ENCODE measurements at regions not wholly inside any gene's neighbourhood (a gene's known extent, or its start where the extent isn't known, plus 50 kb on each side); places are given as distances from the start of the nearest gene placed in this dataset.

DNA sequence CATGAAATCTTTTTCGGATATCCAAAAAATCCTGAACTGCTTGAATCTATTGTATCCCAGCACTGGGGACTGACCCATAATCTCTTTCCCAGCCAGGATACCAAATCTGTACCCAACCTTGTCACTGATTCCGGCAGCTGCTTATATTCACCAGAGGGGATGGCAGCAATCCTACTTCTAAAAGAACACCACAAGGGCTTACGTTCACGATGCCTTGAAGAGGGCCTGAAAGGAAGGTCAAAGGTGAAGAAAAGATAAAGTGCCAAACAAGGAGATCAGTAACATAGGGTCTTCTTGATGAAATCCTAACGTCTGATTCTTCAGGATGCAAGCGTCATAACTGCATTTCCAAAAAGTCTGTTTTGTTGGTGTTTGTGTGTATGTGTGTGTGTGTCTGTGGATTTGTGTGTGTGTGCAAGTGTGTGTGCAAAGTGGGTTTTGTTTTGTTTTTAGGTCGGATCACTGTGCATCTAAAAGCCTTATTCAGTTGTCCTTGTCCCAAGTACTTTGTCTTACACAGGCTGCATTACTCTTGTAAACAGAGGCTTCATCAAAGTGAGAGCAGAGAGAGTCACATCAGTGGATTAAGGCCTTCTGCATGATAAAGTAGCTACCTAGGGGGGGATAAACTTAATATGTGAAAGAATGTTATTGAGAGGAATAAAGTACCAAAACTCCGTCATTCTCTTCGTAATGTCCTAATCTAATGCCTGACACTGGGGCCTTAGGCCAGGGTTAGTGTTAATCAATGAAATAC lies 179.3 kb downstream of the BARHL2 start:
- no peak for TF ChIP-seq CTCF (IDR thresholded peaks at IDR 0.05; ENCODE audit: insufficient read depth, low read length, severe bottlenecking)
- no peak for FAIRE-seq
- DNase-seq (ENCODE audit: low read depth) = no peak
- Histone ChIP-seq H3K4me3 (ENCODE audit: low read depth, low read length) (no peak overlapping the region), H3K36me3 (ENCODE audit: control insufficient read depth, insufficient read depth, low read length) (no peaks in the 10 kb centered on the region), H3K27me3 (ENCODE audit: control insufficient read depth, insufficient read depth, low read length) (no peaks in the 10 kb centered on the region)

- no peak for FAIRE-seq
- Histone ChIP-seq H3K4me3 (ENCODE audit: low read depth, low read length) (no peak overlapping the region), H3K36me3 (ENCODE audit: control insufficient read depth, insufficient read depth, low read length) (no peaks in the 10 kb centered on the region), H3K27me3 (ENCODE audit: control insufficient read depth, insufficient read depth, low read length) (no peaks in the 10 kb centered on the region)
- TF ChIP-seq CTCF (IDR thresholded peaks at IDR 0.05; ENCODE audit: insufficient read depth, low read length, severe bottlenecking) = no peak
- no peak for DNase-seq (ENCODE audit: low read depth)
These were observed 182.3 kb downstream of the BARHL2 start for GRCh38 chr1:90534663-90535295.

DNA sequence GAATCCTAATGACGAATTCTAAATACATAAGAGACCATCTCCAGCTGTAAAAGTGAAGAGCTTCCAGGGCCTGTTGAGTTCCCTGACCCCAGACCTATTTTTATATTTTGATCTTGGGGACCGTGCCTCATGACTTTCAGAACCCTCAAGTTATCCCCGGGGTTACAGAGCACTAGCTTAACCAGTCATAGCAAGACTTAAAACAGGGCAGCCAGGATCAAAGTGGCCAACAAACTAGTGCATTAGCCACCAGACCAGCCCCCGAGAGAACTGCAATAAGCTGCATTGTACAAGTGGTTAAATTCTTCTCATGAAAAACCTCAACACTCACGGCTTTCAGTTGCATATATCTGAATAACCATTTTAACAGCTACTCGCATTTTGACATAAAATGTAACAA lies 183.0 kb downstream of the BARHL2 start:
- H3K4me3 ChIP-seq (ENCODE audit: low read depth, low read length) = no peak overlapping the region
- no peaks in the 10 kb centered on the region for H3K27me3 ChIP-seq (ENCODE audit: control insufficient read depth, insufficient read depth, low read length)
- no peak for FAIRE-seq
- TF ChIP-seq CTCF (IDR thresholded peaks at IDR 0.05; ENCODE audit: insufficient read depth, low read length, severe bottlenecking) = no peak
- no peaks in the 10 kb centered on the region for H3K36me3 ChIP-seq (ENCODE audit: control insufficient read depth, insufficient read depth, low read length)
- no peak for DNase-seq (ENCODE audit: low read depth)

DNA sequence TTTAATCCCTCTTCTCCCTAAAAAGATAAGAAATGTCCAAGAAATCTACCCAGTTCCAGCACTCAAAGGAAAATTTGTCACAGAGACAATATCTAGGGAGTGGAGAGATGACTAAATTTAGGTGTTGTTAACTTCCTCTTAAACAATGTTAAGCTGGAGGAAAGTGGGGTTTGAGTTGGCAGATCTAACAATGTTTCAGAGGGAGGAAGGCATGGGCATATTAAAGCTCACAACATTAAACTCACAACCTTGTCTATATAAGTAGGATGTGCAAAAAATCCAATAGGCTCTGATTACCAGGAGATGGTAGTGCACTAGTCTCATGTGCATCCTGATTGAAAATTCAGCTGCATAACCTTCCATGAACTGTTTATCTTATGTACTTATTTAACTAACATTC lies 190.1 kb downstream of the BARHL2 start:
- H3K27me3 ChIP-seq (ENCODE audit: control insufficient read depth, insufficient read depth, low read length) = no peaks in the 10 kb centered on the region
- no peak for TF ChIP-seq CTCF (IDR thresholded peaks at IDR 0.05; ENCODE audit: insufficient read depth, low read length, severe bottlenecking)
- no peak overlapping the region for H3K4me3 ChIP-seq (ENCODE audit: low read depth, low read length)
- FAIRE-seq = no peak
- no peak for DNase-seq (ENCODE audit: low read depth)
- no peaks in the 10 kb centered on the region for H3K36me3 ChIP-seq (ENCODE audit: control insufficient read depth, insufficient read depth, low read length)

DNA sequence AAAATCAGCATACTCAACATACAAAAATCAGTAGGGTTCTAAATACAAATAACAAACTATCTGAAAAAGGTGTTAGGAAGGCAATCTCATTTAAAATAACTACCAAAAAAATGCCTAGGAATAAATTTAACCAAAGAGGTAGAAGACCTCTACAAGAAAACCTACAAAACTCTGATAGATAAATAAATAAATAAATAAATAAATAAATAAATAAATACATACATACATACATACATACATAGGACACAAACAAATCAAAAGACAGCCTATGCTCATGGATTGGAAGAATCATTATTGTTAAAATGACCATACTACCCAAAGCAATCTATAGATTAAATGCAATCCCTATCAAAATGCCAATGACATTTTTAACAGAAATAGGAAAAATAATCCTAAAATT lies 194.7 kb downstream of the BARHL2 start:
- FAIRE-seq (no peak), DNase-seq (ENCODE audit: low read depth) (no peak)
- Histone ChIP-seq H3K4me3 (ENCODE audit: low read depth, low read length) (no peak overlapping the region), H3K27me3 (ENCODE audit: control insufficient read depth, insufficient read depth, low read length) (no peaks in the 10 kb centered on the region), H3K36me3 (ENCODE audit: control insufficient read depth, insufficient read depth, low read length) (no peaks in the 10 kb centered on the region)
- TF ChIP-seq CTCF (IDR thresholded peaks at IDR 0.05; ENCODE audit: insufficient read depth, low read length, severe bottlenecking) = no peak
